NB4 (cell line): ENCODE measurements at regions not wholly inside any gene's neighbourhood (a gene's known extent, or its start where the extent isn't known, plus 50 kb on each side); places are given as distances from the start of the nearest gene placed in this dataset.

Experiments
- MYC ChIP-seq: IDR thresholded peaks from 2 replicates; pipeline ENCODE4 v1.6.1; 2011; ENCODE audit warnings: low read depth, low read length
- POLR2A ChIP-seq: IDR thresholded peaks from 2 replicates; pipeline ENCODE4 v1.6.1; 2011; ENCODE audit warnings: mild to moderate bottlenecking; ENCODE audit not compliant: insufficient read length; ENCODE audit errors: extremely low read depth
- TF ChIP-seq, protein P1 (sequence below): IDR thresholded peaks from one replicate; pipeline ENCODE4 v1.5.1; 2012; ENCODE audit warnings: low read depth, low read length

DNA sequence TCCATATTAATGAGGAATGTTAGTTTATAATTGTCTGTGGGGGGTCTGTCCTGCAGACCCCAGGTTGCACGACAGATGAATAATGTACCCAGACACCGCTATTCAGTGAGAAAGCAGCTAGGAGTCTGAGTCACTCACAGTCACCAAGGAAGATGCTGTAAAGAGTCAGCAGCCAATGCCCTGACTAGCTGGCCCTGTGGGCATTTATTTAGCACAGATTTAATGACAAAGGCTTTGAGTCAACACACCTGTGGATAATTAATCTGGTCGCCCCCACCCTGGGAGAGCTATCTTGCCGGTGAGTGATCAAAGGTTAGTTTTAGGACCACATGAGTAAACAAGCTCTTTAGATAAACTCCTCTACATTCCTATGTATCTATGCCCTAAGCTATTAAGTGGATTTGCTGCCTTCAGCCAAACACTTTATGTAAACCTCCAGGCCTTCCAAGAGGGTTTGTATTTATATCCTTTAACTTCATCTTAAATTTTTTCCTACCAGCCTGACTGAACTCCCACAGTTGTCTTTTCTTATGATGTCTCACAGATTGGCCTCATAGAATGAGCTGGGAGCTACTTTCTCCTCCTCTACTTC is 180.0 kb upstream of the ADCY1 start:
- no peak for TF ChIP-seq POLR2A
- TF ChIP-seq MYC: no peak
- TF ChIP-seq, protein P1, sequence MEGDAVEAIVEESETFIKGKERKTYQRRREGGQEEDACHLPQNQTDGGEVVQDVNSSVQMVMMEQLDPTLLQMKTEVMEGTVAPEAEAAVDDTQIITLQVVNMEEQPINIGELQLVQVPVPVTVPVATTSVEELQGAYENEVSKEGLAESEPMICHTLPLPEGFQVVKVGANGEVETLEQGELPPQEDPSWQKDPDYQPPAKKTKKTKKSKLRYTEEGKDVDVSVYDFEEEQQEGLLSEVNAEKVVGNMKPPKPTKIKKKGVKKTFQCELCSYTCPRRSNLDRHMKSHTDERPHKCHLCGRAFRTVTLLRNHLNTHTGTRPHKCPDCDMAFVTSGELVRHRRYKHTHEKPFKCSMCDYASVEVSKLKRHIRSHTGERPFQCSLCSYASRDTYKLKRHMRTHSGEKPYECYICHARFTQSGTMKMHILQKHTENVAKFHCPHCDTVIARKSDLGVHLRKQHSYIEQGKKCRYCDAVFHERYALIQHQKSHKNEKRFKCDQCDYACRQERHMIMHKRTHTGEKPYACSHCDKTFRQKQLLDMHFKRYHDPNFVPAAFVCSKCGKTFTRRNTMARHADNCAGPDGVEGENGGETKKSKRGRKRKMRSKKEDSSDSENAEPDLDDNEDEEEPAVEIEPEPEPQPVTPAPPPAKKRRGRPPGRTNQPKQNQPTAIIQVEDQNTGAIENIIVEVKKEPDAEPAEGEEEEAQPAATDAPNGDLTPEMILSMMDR: no peak
